Endothelial cell of umbilical vein (primary cell): ENCODE measurements at regions not wholly inside any gene's neighbourhood (a gene's known extent, or its start where the extent isn't known, plus 50 kb on each side); places are given as distances from the start of the nearest gene placed in this dataset.

Experiments
- BruUV-seq: library from RNA; stranded (reverse); fragments of 400-500 nt; replicated peaks from 2 replicates; lab custom pipeline; 2021; lab: Mats Ljungman, UMichigan
- CTCF ChIA-PET: fragments of 300-600, 350-600 bp; sonication (Branson Sonifier 250); formaldehyde crosslinking; loops from one replicate; lab custom pipeline; 2021; ENCODE audit warnings: antibody characterized with exemption, inconsistent platforms; lab: Charles Lee
- POLR2A ChIA-PET: fragments of 300-600, 350-600 bp; sonication (Branson Sonifier 250); formaldehyde crosslinking; loops from one replicate; lab custom pipeline; 2021; ENCODE audit warnings: antibody characterized with exemption, inconsistent platforms; lab: Charles Lee
- DNase-seq: peaks from one replicate; pipeline ENCODE4 v3.0.0-alpha.2; 2011; ENCODE audit warnings: low read depth, low spot score
- FAIRE-seq: peaks from 2 replicates; lab custom pipeline; 2011; peaks lifted over from hg19 to GRCh38; lab: Jason Lieb, UNC
- H2AFZ ChIP-seq: 2 replicates; pipeline ENCODE4 v1.6.0; 2012; ENCODE audit warnings: low read depth, low read length, control low read depth, inconsistent platforms
- H3K27ac ChIP-seq: 2 replicates; pipeline ENCODE4 v1.5.1; 2011; ENCODE audit warnings: low read depth, mild to moderate bottlenecking, control low read depth, low read length, moderate library complexity; ENCODE audit not compliant: insufficient read depth
- H3K27me3 ChIP-seq, 2 experiments: 2 replicates each; pipeline versions ENCODE4 v1.6.0 to v1.6.1; 2011; ENCODE audit warnings: low read length in 2 of 2, mixed read lengths in 1 of 2; ENCODE audit not compliant: control insufficient read depth in 2 of 2, insufficient read depth in 2 of 2
- H3K36me3 ChIP-seq, 2 experiments: 2 replicates in 1 of 2; 3 replicates in 1 of 2; pipeline ENCODE4 v1.5.1; 2011; ENCODE audit warnings: low read length in 2 of 2, mild to moderate bottlenecking in 1 of 2, moderate library complexity in 1 of 2; ENCODE audit not compliant: control insufficient read depth in 2 of 2, insufficient read depth in 2 of 2; ENCODE audit errors: extremely low read depth in 1 of 2
- H3K4me1 ChIP-seq: 3 replicates; pipeline ENCODE4 v1.5.1; 2011; ENCODE audit warnings: mild to moderate bottlenecking, low read length; ENCODE audit not compliant: control insufficient read depth, insufficient read depth; ENCODE audit errors: extremely low read depth
- H3K4me2 ChIP-seq: 2 replicates; pipeline ENCODE4 v1.6.1; 2011; ENCODE audit warnings: low read length, control low read depth, mixed read lengths; ENCODE audit not compliant: insufficient read depth
- H3K4me3 ChIP-seq, 3 experiments: fragments of 200-600 bp in 1 of 3; sonication (generic), shearing (Covaris generic) in 1 of 3; replicated peaks in 1 of 3; 2 replicates each; pipeline ENCODE4 v1.5.1; 2011 to 2016; ENCODE audit warnings: control low read depth in 3 of 3, low read length in 3 of 3, mild to moderate bottlenecking in 2 of 3, inconsistent platforms in 1 of 3, low read depth in 1 of 3, moderate library complexity in 1 of 3; ENCODE audit not compliant: insufficient read depth in 1 of 3
- H3K79me2 ChIP-seq: 2 replicates; pipeline ENCODE4 v1.6.0; 2012; ENCODE audit warnings: low read length, inconsistent platforms; ENCODE audit not compliant: control insufficient read depth, insufficient read depth
- H3K9ac ChIP-seq: replicated peaks from 2 replicates; pipeline ENCODE3; 2011; ENCODE audit warnings: low read length, control low read depth; ENCODE audit not compliant: insufficient read depth; ENCODE audit errors: extremely low read depth
- H3K9me1 ChIP-seq: replicated peaks from 3 replicates; pipeline ENCODE4 v1.6.0; 2011; ENCODE audit warnings: mild to moderate bottlenecking, low read length; ENCODE audit not compliant: control insufficient read depth, insufficient read depth; ENCODE audit errors: extremely low read depth
- H3K9me3 ChIP-seq: replicated peaks from 2 replicates; pipeline ENCODE4 v1.5.1; 2012; ENCODE audit warnings: low read length, inconsistent platforms; ENCODE audit not compliant: control insufficient read depth, insufficient read depth
- H4K20me1 ChIP-seq: replicated peaks from 2 replicates; pipeline ENCODE3; 2011; ENCODE audit warnings: mild to moderate bottlenecking, low read length; ENCODE audit not compliant: control insufficient read depth, insufficient read depth; ENCODE audit errors: extremely low read depth
- CTCF ChIP-seq, 2 donors: IDR thresholded peaks; 1 replicate in 1 of 2; 2 replicates in 1 of 2; pipeline ENCODE4 v1.5.1; 2011; ENCODE audit warnings: low read length in 2 of 2, mild to moderate bottlenecking in 2 of 2, moderate library complexity in 2 of 2, control low read depth in 1 of 2, inconsistent platforms in 1 of 2, low read depth in 1 of 2; ENCODE audit not compliant: insufficient read depth in 1 of 2; ENCODE audit errors: extremely low read depth in 1 of 2
- EZH2 ChIP-seq: IDR thresholded peaks from 2 replicates; pipeline ENCODE4 v1.6.1; 2012; ENCODE audit warnings: borderline replicate concordance, low read depth, mild to moderate bottlenecking, moderate library complexity, low read length, inconsistent platforms; ENCODE audit not compliant: severe bottlenecking
- FOS ChIP-seq: IDR thresholded peaks from 2 replicates; pipeline ENCODE4 v1.6.1; 2011; ENCODE audit warnings: mild to moderate bottlenecking, low read length, moderate library complexity, borderline replicate concordance; ENCODE audit not compliant: insufficient read depth
- GATA2 ChIP-seq: IDR thresholded peaks from 2 replicates; pipeline ENCODE4 v1.7.0; 2011; ENCODE audit warnings: low read depth, mild to moderate bottlenecking, moderate library complexity, mixed read lengths, low read length; ENCODE audit not compliant: insufficient read length, insufficient read depth
- JUN ChIP-seq: IDR thresholded peaks from 2 replicates; pipeline ENCODE4 v1.6.1; 2011; ENCODE audit warnings: borderline replicate concordance, low read depth; ENCODE audit not compliant: insufficient read length, insufficient read depth
- MAX ChIP-seq: IDR thresholded peaks from 2 replicates; pipeline ENCODE4 v1.6.1; 2011; ENCODE audit not compliant: insufficient read depth, insufficient read length
- MYC ChIP-seq: IDR thresholded peaks from one replicate; pipeline ENCODE4 v1.6.1; 2011; ENCODE audit warnings: mild to moderate bottlenecking, low read depth, low read length
- POLR2A ChIP-seq: IDR thresholded peaks from 2 replicates; pipeline ENCODE4 v1.6.1; 2012; ENCODE audit warnings: low read depth, mild to moderate bottlenecking, control low read depth, low read length
- POLR2AphosphoS5 ChIP-seq: IDR thresholded peaks from 2 replicates; pipeline ENCODE4 v1.6.1; 2012; ENCODE audit warnings: low read depth, mild to moderate bottlenecking, control low read depth, low read length, moderate library complexity; ENCODE audit not compliant: insufficient read depth
- dilution Hi-C: fragments of 300-500 bp; cut with MboI; formaldehyde crosslinking; loops from one replicate; pipeline ENCODE4 v1.15.0; 2019; ENCODE audit warnings: low sequenced_read_pairs; ENCODE audit not compliant: extremely low pct_ligation_motif_present
- intact Hi-C: fragments of 100-400 bp; cut with micrococcal nuclease; formaldehyde crosslinking; loops from one replicate; pipeline ENCODE4 v1.10.0; 2022

- BruUV-seq, result no TSS peak
- Histone ChIP-seq H3K4me3 (no peak overlapping the region), H3K9me1 (no peaks in the 10 kb centered on the region), H3K27ac (no peak overlapping the region), H3K4me1 (no peaks in the 10 kb centered on the region), H2AFZ (no peak overlapping the region), H3K9ac (no peak overlapping the region), H3K27me3 (no peaks in the 10 kb centered on the region), H4K20me1 (no peaks in the 10 kb centered on the region), H3K9me3 (no peaks in the 10 kb centered on the region), H3K4me2 (no peak overlapping the region), H3K36me3 (no peaks in the 10 kb centered on the region), H3K79me2 (no peaks in the 10 kb centered on the region)
- FAIRE-seq (no peak), DNase-seq (no peak)
- TF ChIP-seq POLR2AphosphoS5 (no peak), EZH2 (no peak), JUN (no peak), GATA2 (no peak), MAX (no peak), POLR2A (no peak), MYC (no peak), CTCF (IDR thresholded peaks at IDR 0.05; ENCODE audit: extremely low read depth in 1 of 2, insufficient read depth in 1 of 2, low read depth in 1 of 2, low read length in 2 of 2) (no peak), FOS (no peak)
- dilution Hi-C loops (no loop called here), intact Hi-C loops (no loop called here)
- ChIA-PET POLR2A (no interaction called here), CTCF (no interaction called here)
These were observed 662.6 kb upstream of the ZWINT start for GRCh38 chr10:57023626-57024025.
